Dedifferentiated amniotic fluid mesenchymal stem cell (primary cell): ENCODE measurements at regions not wholly inside any gene's neighbourhood (a gene's known extent, or its start where the extent isn't known, plus 50 kb on each side); places are given as distances from the start of the nearest gene placed in this dataset.

ENCODE experiments used
- DNase-seq: peaks from one replicate; pipeline ENCODE4 v3.0.0-alpha.2; 2016; ENCODE audit errors: extremely low spot score

GRCh38 chr21:28644762-28645161, 347.9 kb downstream of the LTN1 start:
- peak; percentile 40 for DNase-seq

GRCh38 chr21:28642891-28643290, 349.8 kb downstream of the LTN1 start:
- DNase-seq: no peak

GRCh38 chr21:28641731-28642130, 350.9 kb downstream of the LTN1 start:
- no peak for DNase-seq

- DNase-seq: no peak
Measured at GRCh38 chr21:28640326-28640725, 352.4 kb downstream of the LTN1 start.

- DNase-seq: no peak
Measured at GRCh38 chr21:28639737-28640136, 352.9 kb downstream of the LTN1 start.

GRCh38 chr21:28636752-28637691, 355.7 kb downstream of the LTN1 start:
- peak; percentile 73 for DNase-seq

- no peak for DNase-seq
Measured at GRCh38 chr21:28635541-28635940, 357.1 kb downstream of the LTN1 start.

GRCh38 chr21:28633839-28634555, 358.7 kb downstream of the LTN1 start:
- peak; percentile 50 for DNase-seq

GRCh38 chr21:28632755-28633408, 359.8 kb downstream of the LTN1 start:
- DNase-seq: peak; percentile 42

GRCh38 chr21:28627691-28628090, 365.0 kb downstream of the LTN1 start:
- DNase-seq: no peak

- no peak for DNase-seq
Measured at GRCh38 chr21:28627261-28627660, 365.4 kb downstream of the LTN1 start.

GRCh38 chr21:28624626-28625025, 368.1 kb downstream of the LTN1 start:
- no peak for DNase-seq

GRCh38 chr21:28617300-28617699, 375.4 kb downstream of the LTN1 start:
- DNase-seq: no peak

GRCh38 chr21:28615276-28615675, 377.4 kb downstream of the LTN1 start:
- peak; percentile 40 for DNase-seq

GRCh38 chr21:28614791-28615190, 377.9 kb downstream of the LTN1 start:
- DNase-seq: no peak

GRCh38 chr21:28608646-28609045, 384.0 kb downstream of the LTN1 start:
- DNase-seq: no peak

- no peak for DNase-seq
Measured at GRCh38 chr21:28607545-28607944, 385.1 kb downstream of the LTN1 start.

- DNase-seq: no peak
Measured at GRCh38 chr21:28604946-28605537, 387.6 kb downstream of the LTN1 start.

GRCh38 chr21:28602546-28602945, 390.1 kb downstream of the LTN1 start:
- DNase-seq: no peak

GRCh38 chr21:28598214-28598613, 394.5 kb downstream of the LTN1 start:
- DNase-seq: no peak

GRCh38 chr21:28592205-28592865, 400.3 kb downstream of the LTN1 start:
- DNase-seq: no peak
